HEK293 (cell line): ENCODE measurements at regions not wholly inside any gene's neighbourhood (a gene's known extent, or its start where the extent isn't known, plus 50 kb on each side); places are given as distances from the start of the nearest gene placed in this dataset.

ENCODE experiments used
- CTCF ChIA-PET: fragments of 350-600 bp; formaldehyde crosslinking; extraction: SDS; loops from one replicate; lab custom pipeline; 2021; ENCODE audit warnings: antibody characterized with exemption; lab: Yijun Ruan, JAX
- POLR2A ChIA-PET: fragments of 300-600 bp; formaldehyde crosslinking; extraction: SDS; loops from one replicate; lab custom pipeline; 2020; ENCODE audit warnings: antibody characterized with exemption, inconsistent platforms; lab: Yijun Ruan, JAX
- H3K27ac ChIP-seq: fragments of 200-500 bp; sonication (Bioruptor generic); 2 replicates; pipeline ENCODE4 v1.5.1; 2014; ENCODE audit warnings: low read depth, low read length, control low read depth, inconsistent platforms; ENCODE audit errors: extremely low read depth
- H3K36me3 ChIP-seq, 2 experiments: fragments of 200-500 bp in 1 of 2; sonication (Bioruptor generic) in 1 of 2; 1 replicate in 1 of 2; 2 replicates in 1 of 2; pipeline ENCODE4 v1.5.1; 2014 to 2017; ENCODE audit warnings: inconsistent platforms in 2 of 2, low read length in 2 of 2; ENCODE audit not compliant: control insufficient read depth in 2 of 2, insufficient read depth in 1 of 2
- H3K4me1 ChIP-seq: fragments of 200-500 bp; sonication (Bioruptor generic); 2 replicates; pipeline ENCODE4 v1.5.1; 2014; ENCODE audit warnings: mild to moderate bottlenecking, low read length, inconsistent platforms; ENCODE audit not compliant: control insufficient read depth, insufficient read depth
- H3K4me3 ChIP-seq: 2 replicates; pipeline ENCODE4 v1.5.1; 2011; ENCODE audit warnings: low read depth, mild to moderate bottlenecking, control low read depth, low read length, moderate library complexity
- H3K9me3 ChIP-seq: fragments of 200-500 bp; sonication (Bioruptor generic); 2 replicates; pipeline ENCODE4 v1.5.1; 2014; ENCODE audit warnings: low read depth, low read length, inconsistent platforms; ENCODE audit not compliant: control insufficient read depth, insufficient read depth
- EGR2 ChIP-seq: fragments of 450-650 bp; formaldehyde crosslinking; IDR thresholded peaks from 2 replicates; pipeline ENCODE4 v1.5.1; 2016; ENCODE audit warnings: low read depth, missing biosample characterization, missing genetic modification characterization
- KLF16 ChIP-seq: fragments of 450-650 bp; formaldehyde crosslinking; IDR thresholded peaks from 2 replicates; pipeline ENCODE4 v1.5.1; 2017; ENCODE audit warnings: missing biosample characterization, missing genetic modification characterization
- MZF1 ChIP-seq: fragments of 450-650 bp; formaldehyde crosslinking; IDR thresholded peaks from 2 replicates; pipeline ENCODE4 v1.5.1; 2017; ENCODE audit warnings: missing biosample characterization, missing genetic modification characterization, borderline replicate concordance
- PRDM10 ChIP-seq: fragments of 450-650 bp; formaldehyde crosslinking; IDR thresholded peaks from 2 replicates; pipeline ENCODE4 v1.5.1; 2016; ENCODE audit warnings: missing biosample characterization, missing genetic modification characterization
- PRDM2 ChIP-seq: fragments of 450-650 bp; formaldehyde crosslinking; IDR thresholded peaks from 2 replicates; pipeline ENCODE4 v1.5.1; 2016; ENCODE audit warnings: missing biosample characterization, missing genetic modification characterization, borderline replicate concordance
- REPIN1 ChIP-seq: fragments of 450-650 bp; formaldehyde crosslinking; IDR thresholded peaks from 2 replicates; pipeline ENCODE4 v1.5.1; 2017; ENCODE audit warnings: missing biosample characterization, missing genetic modification characterization, low read depth
- SCRT2 ChIP-seq: fragments of 450-650 bp; formaldehyde crosslinking; IDR thresholded peaks from 2 replicates; pipeline ENCODE4 v1.5.1; 2016; ENCODE audit warnings: missing biosample characterization, missing genetic modification characterization
- TCF7L2 ChIP-seq: IDR thresholded peaks from 2 replicates; pipeline ENCODE4 v1.6.1; 2011; ENCODE audit warnings: low read depth, mild to moderate bottlenecking, inconsistent platforms, low read length, moderate library complexity, borderline replicate concordance
- ZBTB7A ChIP-seq: fragments of 450-650 bp; formaldehyde crosslinking; IDR thresholded peaks from 2 replicates; pipeline ENCODE4 v1.5.1; 2016; ENCODE audit warnings: low read depth, missing biosample characterization, missing genetic modification characterization
- ZNF10 ChIP-seq: fragments of 450-650 bp; formaldehyde crosslinking; IDR thresholded peaks from 2 replicates; pipeline ENCODE4 v1.5.1; 2017; ENCODE audit warnings: missing biosample characterization, missing genetic modification characterization
- ZNF174 ChIP-seq: fragments of 450-650 bp; formaldehyde crosslinking; IDR thresholded peaks from 2 replicates; pipeline ENCODE4 v1.5.0; 2017; ENCODE audit warnings: missing biosample characterization, mild to moderate bottlenecking, missing genetic modification characterization
- ZNF18 ChIP-seq: fragments of 450-650 bp; formaldehyde crosslinking; IDR thresholded peaks from 2 replicates; pipeline ENCODE4 v1.5.1; 2016; ENCODE audit warnings: missing biosample characterization, missing genetic modification characterization
- ZNF488 ChIP-seq: fragments of 450-650 bp; formaldehyde crosslinking; IDR thresholded peaks from 2 replicates; pipeline ENCODE4 v1.5.1; 2016; ENCODE audit warnings: missing biosample characterization, missing genetic modification characterization
- ZNF571 ChIP-seq: fragments of 450-650 bp; formaldehyde crosslinking; IDR thresholded peaks from 2 replicates; pipeline ENCODE4 v1.5.0; 2017; ENCODE audit warnings: missing biosample characterization, missing genetic modification characterization
- ZNF580 ChIP-seq: fragments of 450-650 bp; formaldehyde crosslinking; IDR thresholded peaks from 2 replicates; pipeline ENCODE4 v1.5.1; 2016; ENCODE audit warnings: missing biosample characterization, missing genetic modification characterization
- ZNF629 ChIP-seq: fragments of 450-650 bp; formaldehyde crosslinking; IDR thresholded peaks from 2 replicates; pipeline ENCODE4 v1.5.1; 2017; ENCODE audit warnings: missing biosample characterization, missing genetic modification characterization

- no peak overlapping the region for H3K27ac ChIP-seq
- H3K9me3 ChIP-seq = no peaks in the 10 kb centered on the region
- H3K36me3 ChIP-seq = no peaks in the 10 kb centered on the region
- TF ChIP-seq TCF7L2 (no peak), ZNF580 (tag by site-specific recombination) (no peak), ZNF18 (no peak), MZF1 (tag by site-specific recombination) (no peak)
- ChIA-PET POLR2A (no interaction called here), CTCF (no interaction called here)
- no peaks in the 10 kb centered on the region for H3K4me1 ChIP-seq
- H3K4me3 ChIP-seq = no peak overlapping the region
Observed at GRCh38 chr5:161190086-161190485, 338.1 kb upstream of the ATP10B start.

- POLR2A ChIA-PET = no interaction called here
- TF ChIP-seq ZNF18 (no peak), ZBTB7A (tag by site-specific recombination) (no peak), PRDM2 (no peak), EGR2 (no peak), PRDM10 (tag by site-specific recombination) (no peak), ZNF10 (tag by site-specific recombination) (no peak), ZNF488 (tag by site-specific recombination) (no peak), ZNF571 (tag by site-specific recombination) (no peak), SCRT2 (no peak), KLF16 (tag by site-specific recombination) (no peak), ZNF174 (tag by site-specific recombination) (no peak), REPIN1 (tag by site-specific recombination) (no peak), ZNF629 (tag by site-specific recombination) (no peak)
- TF ChIP-seq, all 188 proteins: peak for 0
Observed at GRCh38 chr5:161189452-161189851, 337.4 kb upstream of the ATP10B start.

More at GRCh38 chr5:161189452-161189851, 337.4 kb upstream of the ATP10B start:
- Histone ChIP-seq H3K36me3 (no peaks in the 10 kb centered on the region), H3K27ac (no peak overlapping the region), H3K4me3 (no peak overlapping the region), H3K9me3 (no peaks in the 10 kb centered on the region), H3K4me1 (no peaks in the 10 kb centered on the region)
- CTCF ChIA-PET = no interaction called here
